Heart left ventricle (tissue), 16 donors: ENCODE measurements at regions not wholly inside any gene's neighbourhood (a gene's known extent, or its start where the extent isn't known, plus 50 kb on each side); places are given as distances from the start of the nearest gene placed in this dataset.

Experiments
- ATAC-seq, 4 donors: fragments of 200-7000 bp; cut with Tn5 transposase; one replicate each; pipeline ENCODE4 v1.9.1; 2020 to 2022; ENCODE audit warnings: moderate library complexity in 4 of 4, mild to moderate bottlenecking in 3 of 4, moderate number of reproducible peaks in 1 of 4
- DNase-seq, 5 donors: peaks; one replicate each; pipeline ENCODE4 v3.0.0-alpha.2; 2020
- H3K27ac ChIP-seq, 12 donors: fragments of 200-600 bp; sonication (generic) in 4 of 12; one replicate each; pipeline versions ENCODE4 v1.5.0 to v1.8.0; 2016 to 2022; ENCODE audit warnings: mild to moderate bottlenecking in 2 of 12
- H3K27me3 ChIP-seq, 9 donors: fragments of 200-600 bp; sonication (generic) in 2 of 9; one replicate each; pipeline versions ENCODE4 v1.5.1 to v1.8.0; 2016 to 2022; ENCODE audit warnings: mild to moderate bottlenecking in 3 of 9
- H3K36me3 ChIP-seq, 9 donors: fragments of 200-600 bp; sonication (generic) in 2 of 9; one replicate each; pipeline versions ENCODE4 v1.5.0 to v1.8.0; 2018 to 2022; ENCODE audit warnings: mild to moderate bottlenecking in 2 of 9
- H3K4me1 ChIP-seq, 12 donors: fragments of 200-600 bp; sonication (generic) in 4 of 12; one replicate each; pipeline versions ENCODE4 v1.5.0 to v1.8.0; 2016 to 2022; ENCODE audit warnings: mild to moderate bottlenecking in 3 of 12
- H3K4me3 ChIP-seq, 12 donors: fragments of 200-600 bp; sonication (generic) in 4 of 12; one replicate each; pipeline versions ENCODE4 v1.5.0 to v1.8.0; 2017 to 2022; ENCODE audit warnings: mild to moderate bottlenecking in 9 of 12, moderate library complexity in 4 of 12
- H3K9me3 ChIP-seq, 12 donors: fragments of 200-600 bp; sonication (generic) in 4 of 12; one replicate each; pipeline versions ENCODE4 v1.5.0 to v1.8.0; 2016 to 2022; ENCODE audit warnings: mild to moderate bottlenecking in 1 of 12
- CTCF ChIP-seq, 12 donors: fragments of 200-600 bp; sonication (generic) in 4 of 12; IDR thresholded peaks; one replicate each; pipeline versions ENCODE4 v1.5.0 to v1.8.0; 2018 to 2022; ENCODE audit warnings: antibody characterized with exemption in 12 of 12, mild to moderate bottlenecking in 5 of 12
- POLR2A ChIP-seq, 2 donors: fragments of 450-650 bp; IDR thresholded peaks; one replicate each; pipeline ENCODE4 v1.6.1; 2017; ENCODE audit warnings: antibody characterized with exemption in 2 of 2, mild to moderate bottlenecking in 2 of 2, moderate library complexity in 2 of 2
- WGBS, 4 donors: extraction: QIAGEN DNeasy Blood & Tissue Kit in 2 of 4; methylation state at CpG; one replicate each; pipeline versions ENCODE4 v1.1.5 to v1.1.7; 2013 to 2018; 5-methylcytosine and 5-hydroxymethylcytosine counted together
- intact Hi-C, 10 donors: fragments of 100-400 bp; cut with DNase I; formaldehyde crosslinking; loops; one replicate each; pipeline versions ENCODE4 v1.11.1 to v1.14.2; 2022
- donor health status: ischemic (EF 13 %, LVEDD 7.1; RV severe dilation, severe dysfunction).
- donor health status: healthy with polysubstance abuse.
- donor health status: DM: no; HTN: yes; CAD: no.
- donor health status: DM: no; HTN: no; CAD: no.
- donor health status: ischemic (EF 25% LVEDD 6.9; RV normal size, moderate dysfunction).
- donor health status: ischemic (EF 25% LVEDD 5.7; RV mildly dilated, moderate dysfunction).
- donor health status: healthy.
- donor health status: DM: yes; HTN: yes; CAD: no.
- donor health status: ischemic (EF 35%, LVEDD 5.7; RV mildly dilated, moderate dysfunction).
- donor health status: nonischemic (EF 11% LVEDD 7.7; RV severe dilation, severe dysfunction).
- donor health status: DM: yes; HTN: yes; CAD: no.
- donor health status: PGD.
- donor health status: ischemic (EF 29% LVEDD 5.4; RV normal size, mild dysfunction).
- donor health status: nonischemic (EF 23%, LVEDD 6.1; RV moderate dilation, normal function).

- Histone ChIP-seq H3K27me3 (no peaks in the 10 kb centered on the region), H3K4me3 (no peak overlapping the region), H3K27ac (peak overlapping the region in 1 of 12 donors; percentile 15), H3K4me1 (peaks cover 0 to 27% (median 3%) of the 10 kb centered on the region in 12 donors), H3K9me3 (no peaks in the 10 kb centered on the region), H3K36me3 (no peaks in the 10 kb centered on the region)
- DNase-seq, result no peak
- TF ChIP-seq POLR2A (IDR thresholded peaks at IDR 0.05) (no peak), CTCF (IDR thresholded peaks at IDR 0.05) (no peak)
- no peak for ATAC-seq
- intact Hi-C loops, result no loop called here
- WGBS, 4 donors, result 78 to 82% (median 80%) methylated on average over 3 of the region's 3 CpGs
Measured at GRCh38 chr11:122192634-122193255, 76.7 kb upstream of the BLID start.

- no peak overlapping the region for H3K4me3 ChIP-seq
- no peak for ATAC-seq
- no peaks in the 10 kb centered on the region for H3K36me3 ChIP-seq
- no peak for TF ChIP-seq CTCF (IDR thresholded peaks at IDR 0.05)
- TF ChIP-seq POLR2A (IDR thresholded peaks at IDR 0.05), result no peak
- WGBS, 4 donors, result 89 to 97% (median 90%) methylated on average over 2 of the region's 2 CpGs
- DNase-seq, result no peak
- H3K27me3 ChIP-seq, result no peaks in the 10 kb centered on the region
- peaks cover 0 to 7% (median 0%) of the 10 kb centered on the region in 12 donors for H3K9me3 ChIP-seq
- H3K27ac ChIP-seq, result no peak overlapping the region
- H3K4me1 ChIP-seq, result peaks cover 0 to 13% (median 1%) of the 10 kb centered on the region in 12 donors
- intact Hi-C loops, result no loop called here
Measured at GRCh38 chr11:122190768-122191167, 74.8 kb upstream of the BLID start.

DNA sequence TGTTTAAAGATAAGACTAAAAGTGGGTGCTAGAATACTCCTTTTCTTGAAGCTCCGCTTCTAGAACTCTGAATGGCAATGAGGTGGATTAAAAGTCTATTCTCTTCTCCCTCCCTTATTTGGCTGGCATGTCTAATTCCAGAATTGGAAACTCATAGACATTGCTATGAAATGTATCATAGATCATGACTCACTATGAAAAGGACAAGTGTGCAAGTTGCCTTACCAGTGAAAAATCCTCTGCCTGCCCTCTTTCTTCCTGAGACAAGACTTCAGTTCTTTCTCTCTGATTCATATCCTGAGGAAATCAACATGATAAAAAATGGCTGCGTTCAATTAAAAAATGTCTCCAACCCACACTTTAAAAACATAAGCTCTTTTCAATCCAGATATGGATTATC, 73.2 kb upstream of the BLID start:
- no peaks in the 10 kb centered on the region for H3K27me3 ChIP-seq
- TF ChIP-seq CTCF (IDR thresholded peaks at IDR 0.05) (no peak), POLR2A (IDR thresholded peaks at IDR 0.05) (no peak)
- DNase-seq (no peak), ATAC-seq (peak; percentile 32 to 88 (median 80))
- peak overlapping the region in 8 of 12 donors; percentile 8 to 62 (median 46) for H3K27ac ChIP-seq
- WGBS, 4 donors, result 60 to 75% (median 62%) methylated on average over 2 of the region's 2 CpGs
- peaks cover 0 to 13% (median 1%) of the 10 kb centered on the region in 12 donors for H3K4me1 ChIP-seq
- peaks cover 0 to 14% (median 0%) of the 10 kb centered on the region in 12 donors for H3K9me3 ChIP-seq
- no peak overlapping the region for H3K4me3 ChIP-seq
- intact Hi-C loops, result loop anchor here in 2 of 10 donors (5.0 to 10.0 kb wide), 2 partner anchors 54 to 72 kb away; partner anchors contain the start of gene BLID (in 1 of the 2)
- no peaks in the 10 kb centered on the region for H3K36me3 ChIP-seq

DNA sequence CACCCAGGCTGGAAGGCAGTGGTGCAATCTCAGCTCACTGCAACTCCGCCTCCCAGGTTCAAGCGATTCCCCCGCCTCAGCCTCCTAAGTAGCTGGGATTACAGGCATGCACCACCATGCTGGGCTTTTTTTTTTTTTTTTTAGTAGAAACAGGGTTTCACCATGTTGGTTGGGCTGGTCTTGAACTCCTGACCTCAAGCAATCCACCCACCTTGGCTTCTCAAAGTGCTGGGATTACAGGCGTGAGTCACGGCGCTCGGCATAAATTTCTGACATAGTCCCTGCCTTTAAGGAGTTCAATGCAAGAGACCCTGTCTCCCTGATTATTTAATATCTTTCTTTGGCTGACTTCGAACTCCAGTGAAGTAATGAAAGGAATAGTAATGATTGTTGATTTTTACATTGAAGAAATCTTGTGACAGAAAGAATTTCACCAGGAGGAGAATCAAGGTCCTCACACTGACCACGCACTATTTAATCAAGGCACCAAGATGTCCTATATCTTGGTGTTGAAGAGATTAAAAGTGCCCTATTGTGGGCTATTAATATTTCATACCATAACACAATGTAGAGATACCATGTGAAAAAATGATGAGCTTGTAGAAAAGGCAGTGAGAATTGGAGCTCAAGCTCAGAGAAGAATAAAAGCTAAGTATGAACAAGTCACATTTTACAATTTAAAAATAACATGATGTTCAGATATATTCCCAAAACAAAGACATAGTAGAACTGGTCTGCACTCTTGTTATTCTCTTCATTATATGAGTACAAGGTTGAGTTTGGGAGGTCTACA, 71.6 kb upstream of the BLID start:
- Histone ChIP-seq H3K4me3 (no peak overlapping the region), H3K9me3 (peaks cover 0 to 14% (median 0%) of the 10 kb centered on the region in 12 donors), H3K27me3 (no peaks in the 10 kb centered on the region), H3K4me1 (peaks cover 0 to 13% (median 1%) of the 10 kb centered on the region in 12 donors), H3K36me3 (no peaks in the 10 kb centered on the region), H3K27ac (peak overlapping the region in 1 of 12 donors; percentile 28)
- intact Hi-C loops, result loop anchor here in 2 of 10 donors (5.0 to 10.0 kb wide), 2 partner anchors 53 to 70 kb away; partner anchors contain the start of gene BLID (in 1 of the 2)
- WGBS, 4 donors, result 96 to 98% (median 97%) methylated on average over 9 of the region's 9 CpGs
- DNase-seq, result no peak
- ATAC-seq, result no peak
- TF ChIP-seq CTCF (IDR thresholded peaks at IDR 0.05) (no peak), POLR2A (IDR thresholded peaks at IDR 0.05) (no peak)
